HG03196 (cell line): ENCODE measurements at regions not wholly inside any gene's neighbourhood (a gene's known extent, or its start where the extent isn't known, plus 50 kb on each side); places are given as distances from the start of the nearest gene placed in this dataset.

Experiments
- ATAC-seq: cut with Tn5 transposase; IDR thresholded peaks from one replicate; pipeline ENCODE4 v1.9.1; 2021; ENCODE audit not compliant: unreplicated experiment

GRCh38 chr17:72338304-72338703, 217.5 kb downstream of the SOX9 start:
- no peak for ATAC-seq

DNA sequence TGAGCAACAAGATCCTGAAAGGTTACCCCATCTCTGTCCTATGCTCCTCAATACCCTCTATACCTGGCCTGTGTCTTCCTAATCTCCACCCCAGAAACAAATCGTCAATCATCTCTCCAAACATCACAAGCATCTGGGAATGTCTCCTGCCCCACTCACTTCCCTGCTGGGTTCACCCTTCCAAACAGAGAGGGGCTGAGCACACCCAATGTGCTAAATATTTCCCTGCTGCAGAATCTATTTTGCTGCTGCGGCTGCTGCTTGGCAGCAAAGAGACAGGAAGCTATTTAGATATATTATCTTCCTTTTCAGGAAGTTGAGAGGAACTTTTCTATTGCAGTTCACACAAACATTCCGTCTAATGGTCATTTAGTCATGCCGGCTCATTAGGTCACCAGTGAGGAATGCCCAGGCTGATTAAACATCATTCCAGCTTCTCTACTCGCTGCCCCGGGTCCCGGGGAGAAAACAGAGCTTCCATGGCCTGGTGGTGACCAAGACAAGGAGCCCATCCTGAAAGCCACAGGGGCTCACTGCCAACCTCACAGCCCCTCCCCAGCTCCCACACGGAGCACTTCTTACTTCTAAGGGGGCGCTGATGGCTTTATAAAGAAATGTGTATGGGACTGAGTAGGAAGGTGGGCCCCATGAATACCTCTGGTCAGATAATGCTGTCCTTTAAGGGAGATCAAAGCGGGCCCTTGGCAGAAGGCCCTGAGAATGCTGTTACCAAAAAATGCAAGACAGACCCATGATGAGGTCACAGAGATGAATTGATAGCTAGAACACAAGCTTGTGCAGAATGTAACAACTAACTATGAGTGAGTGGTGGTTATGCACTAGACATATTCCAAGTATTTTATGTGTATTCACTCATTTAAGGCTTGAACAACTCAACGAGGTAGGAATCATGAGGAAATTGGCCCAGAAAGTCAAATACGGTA, 218.3 kb downstream of the SOX9 start:
- no peak for ATAC-seq

DNA sequence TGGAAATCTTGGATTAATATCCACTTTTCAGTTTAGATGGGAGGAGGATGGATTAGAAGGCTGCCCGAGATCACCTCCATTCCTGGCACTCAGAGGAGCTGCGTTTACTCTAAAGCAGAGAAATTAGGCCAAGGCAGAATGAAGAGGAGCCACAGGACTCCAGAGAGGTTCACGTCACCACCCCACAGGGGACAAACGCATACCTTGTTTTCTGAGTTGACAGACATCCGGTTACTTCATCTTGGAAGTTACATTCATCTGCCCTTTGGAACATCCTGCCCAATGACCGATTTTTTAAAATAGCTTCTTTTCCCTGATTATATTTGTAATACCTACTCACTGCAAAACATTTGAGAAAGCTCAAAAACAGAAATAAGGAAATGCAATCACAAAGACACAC, 220.0 kb downstream of the SOX9 start:
- ATAC-seq: no peak

GRCh38 chr17:72342061-72342460, 221.2 kb downstream of the SOX9 start:
- no peak for ATAC-seq

- ATAC-seq: no peak
Measured at GRCh38 chr17:72342627-72343527, 222.1 kb downstream of the SOX9 start.

- ATAC-seq: no peak
Measured at GRCh38 chr17:72343911-72344310, 223.1 kb downstream of the SOX9 start.

- ATAC-seq: no peak
Measured at GRCh38 chr17:72344613-72345012, 223.8 kb downstream of the SOX9 start.

GRCh38 chr17:72345088-72345487, 224.3 kb downstream of the SOX9 start:
- ATAC-seq: no peak

DNA sequence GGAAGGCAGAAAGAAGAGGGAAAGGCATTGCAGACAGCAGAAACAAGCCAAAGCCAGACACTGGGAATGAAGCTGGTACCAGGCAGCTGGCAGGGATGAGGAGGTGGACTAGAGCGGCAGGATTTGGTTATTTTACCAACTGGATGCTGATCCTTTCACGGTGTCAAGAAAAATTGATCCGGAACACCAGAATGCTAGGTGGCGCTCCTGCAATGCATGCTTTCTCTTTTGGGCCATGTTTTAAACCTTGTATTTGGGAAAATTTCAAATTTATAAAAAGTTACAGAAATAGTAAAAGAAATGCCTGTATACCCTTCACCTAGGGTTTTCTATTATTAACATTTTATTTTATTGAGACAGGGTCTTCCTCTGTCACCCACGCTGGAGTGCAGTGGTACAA, 224.7 kb downstream of the SOX9 start:
- ATAC-seq: no peak

DNA sequence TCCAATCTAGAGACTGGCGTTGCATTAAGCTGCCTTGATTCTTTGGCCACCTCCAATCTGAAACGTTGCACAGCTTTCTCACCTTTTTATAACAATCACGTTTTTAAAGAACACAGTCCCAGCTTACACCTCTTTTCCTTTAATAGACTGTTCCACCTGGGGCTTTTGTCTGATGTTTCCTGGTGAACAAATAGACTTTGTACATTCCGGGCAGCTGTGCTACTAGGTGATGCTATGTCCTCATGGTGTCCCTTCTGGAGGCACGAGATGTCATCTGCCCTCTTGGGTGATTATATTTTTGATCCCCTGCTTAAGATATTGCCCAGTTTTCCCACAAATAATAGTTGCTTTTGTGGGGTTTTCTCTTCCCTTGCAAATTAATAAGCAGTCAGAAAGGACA, 225.5 kb downstream of the SOX9 start:
- ATAC-seq: no peak

GRCh38 chr17:72349011-72349410, 228.2 kb downstream of the SOX9 start:
- ATAC-seq: no peak

DNA sequence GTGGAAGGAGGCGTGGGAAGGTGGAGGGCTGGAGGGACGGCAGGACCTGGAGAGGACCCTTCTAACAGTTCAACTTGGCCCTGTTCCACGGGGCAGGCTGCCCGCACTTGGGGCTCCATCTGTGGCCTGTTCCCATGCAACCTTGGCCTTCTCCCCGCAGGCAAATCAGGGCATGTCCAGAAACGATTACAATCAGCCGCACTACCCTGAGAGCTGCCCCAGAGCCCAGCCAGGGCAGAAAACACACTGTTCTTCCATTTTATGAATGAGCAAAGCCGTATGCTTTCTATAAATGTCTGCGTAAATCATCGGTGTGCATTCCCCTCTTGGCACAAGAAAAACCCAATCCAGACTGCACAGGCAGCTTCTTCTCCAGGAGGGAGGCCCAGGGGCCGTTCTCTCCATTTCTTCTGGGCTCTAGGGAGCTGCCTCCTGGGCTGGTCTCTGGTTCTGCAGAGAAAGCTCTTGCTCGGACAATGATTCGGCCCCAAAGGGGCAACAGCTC, 228.7 kb downstream of the SOX9 start:
- no peak for ATAC-seq

- no peak for ATAC-seq
Measured at GRCh38 chr17:72350073-72350472, 229.3 kb downstream of the SOX9 start.

- ATAC-seq: no peak
Measured at GRCh38 chr17:72351365-72351764, 230.5 kb downstream of the SOX9 start.

- no peak for ATAC-seq
Measured at GRCh38 chr17:72351884-72352346, 231.1 kb downstream of the SOX9 start.

DNA sequence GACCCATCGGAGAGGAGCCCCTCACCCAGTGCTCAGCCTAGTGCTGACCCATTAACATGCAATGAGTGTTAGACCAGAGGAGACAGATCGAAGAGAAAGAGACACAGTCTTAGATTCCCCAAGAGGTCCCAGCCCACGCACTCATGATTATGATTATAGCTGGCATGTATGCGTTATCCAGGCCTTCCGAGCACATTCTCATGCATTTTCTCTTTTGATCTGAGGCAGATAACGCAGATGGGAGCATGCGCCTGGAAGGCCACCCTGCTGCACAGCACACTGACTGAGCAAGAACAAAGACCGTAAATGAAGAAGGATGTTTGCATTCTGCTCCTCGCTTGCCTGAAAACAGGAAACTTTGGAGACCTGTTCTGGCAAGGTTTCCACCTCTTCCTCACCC, 232.7 kb downstream of the SOX9 start:
- no peak for ATAC-seq

- no peak for ATAC-seq
Measured at GRCh38 chr17:72354071-72354470, 233.3 kb downstream of the SOX9 start.

GRCh38 chr17:72357764-72358365, 237.0 kb downstream of the SOX9 start:
- no peak for ATAC-seq

- no peak for ATAC-seq
Measured at GRCh38 chr17:72358465-72358864, 237.6 kb downstream of the SOX9 start.

- ATAC-seq: no peak
Measured at GRCh38 chr17:72359274-72359673, 238.5 kb downstream of the SOX9 start.

DNA sequence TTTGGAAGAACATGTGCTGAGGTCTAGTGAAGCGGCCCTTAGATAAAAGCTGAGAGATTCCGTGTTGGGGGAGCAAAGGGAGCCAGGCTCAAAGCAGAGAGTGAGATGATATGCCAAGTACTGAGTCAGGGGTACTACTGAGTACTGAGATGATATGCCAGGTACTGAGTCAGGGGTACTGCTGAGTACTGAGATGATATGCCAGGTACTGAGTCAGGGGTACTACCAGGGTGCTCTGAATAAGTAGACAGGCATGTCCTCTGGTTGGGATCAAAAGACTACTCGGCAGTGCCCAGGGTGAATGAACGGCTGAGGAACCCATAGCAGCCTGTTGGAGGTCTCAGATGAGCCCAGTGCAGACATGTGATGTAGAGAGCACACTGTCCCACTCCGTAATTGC, 239.0 kb downstream of the SOX9 start:
- no peak for ATAC-seq
